ENCODE measurements at regions not wholly inside any gene's neighbourhood (a gene's known extent, or its start where the extent isn't known, plus 50 kb on each side); places are given as distances from the start of the nearest gene placed in this dataset.

DNA sequence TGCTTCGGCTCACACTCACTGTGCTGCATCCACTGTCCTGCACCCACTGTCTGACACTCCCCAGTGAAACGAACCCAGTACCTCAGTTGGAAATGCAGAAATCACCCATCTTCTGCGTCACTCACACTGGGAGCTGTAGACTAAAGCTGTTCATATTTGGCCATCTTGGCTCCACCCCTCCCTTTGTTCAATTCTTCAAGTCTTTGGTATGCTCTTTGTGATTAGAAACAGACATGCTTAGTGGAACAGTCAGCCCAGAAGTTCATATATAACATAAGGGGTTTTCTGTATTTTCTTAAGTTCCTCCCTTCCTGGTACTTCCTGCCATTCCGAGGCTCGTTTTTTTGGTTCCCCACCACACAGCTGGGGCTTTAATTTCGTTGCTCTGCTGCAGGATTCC, 398.5 kb upstream of the DYNLRB2 start:
- TF ChIP-seq CTCF (IDR thresholded peaks at IDR 0.05; ENCODE audit: insufficient read depth, low read length, poor library complexity, severe bottlenecking) (no peak), EZH2phosphoT487 (conservative IDR thresholded peaks at IDR 0.05; ENCODE audit: low read length) (no peak)

Measured in SU-DHL-6 (cell line).